ENCODE measurements at regions not wholly inside any gene's neighbourhood (a gene's known extent, or its start where the extent isn't known, plus 50 kb on each side); places are given as distances from the start of the nearest gene placed in this dataset.
A peak's percentile ranks its signal among the peaks of the same experiment; 100 is the strongest.

DNA sequence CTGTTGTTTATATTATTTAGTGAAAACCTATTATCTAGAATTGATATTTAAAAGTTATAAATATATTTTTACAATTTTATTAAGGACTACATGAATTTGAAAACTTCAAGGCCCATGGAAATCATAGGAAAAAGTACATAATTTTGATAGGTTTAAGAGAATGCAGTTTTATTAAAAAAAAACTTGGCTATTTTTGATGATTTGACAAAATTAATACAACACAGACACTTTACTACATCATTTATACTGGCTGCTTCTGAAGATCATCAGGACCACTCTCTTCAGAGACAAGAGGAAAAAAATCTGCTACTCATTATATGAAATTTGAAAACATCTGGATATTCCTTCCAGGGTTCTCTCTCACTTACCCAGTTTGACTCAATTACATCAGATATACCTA, 637.7 kb downstream of the BCKDHB start (continued):
- TF ChIP-seq, protein P1, sequence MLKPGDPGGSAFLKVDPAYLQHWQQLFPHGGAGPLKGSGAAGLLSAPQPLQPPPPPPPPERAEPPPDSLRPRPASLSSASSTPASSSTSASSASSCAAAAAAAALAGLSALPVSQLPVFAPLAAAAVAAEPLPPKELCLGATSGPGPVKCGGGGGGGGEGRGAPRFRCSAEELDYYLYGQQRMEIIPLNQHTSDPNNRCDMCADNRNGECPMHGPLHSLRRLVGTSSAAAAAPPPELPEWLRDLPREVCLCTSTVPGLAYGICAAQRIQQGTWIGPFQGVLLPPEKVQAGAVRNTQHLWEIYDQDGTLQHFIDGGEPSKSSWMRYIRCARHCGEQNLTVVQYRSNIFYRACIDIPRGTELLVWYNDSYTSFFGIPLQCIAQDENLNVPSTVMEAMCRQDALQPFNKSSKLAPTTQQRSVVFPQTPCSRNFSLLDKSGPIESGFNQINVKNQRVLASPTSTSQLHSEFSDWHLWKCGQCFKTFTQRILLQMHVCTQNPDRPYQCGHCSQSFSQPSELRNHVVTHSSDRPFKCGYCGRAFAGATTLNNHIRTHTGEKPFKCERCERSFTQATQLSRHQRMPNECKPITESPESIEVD (tag by site-specific recombination; IDR thresholded peaks at IDR 0.05) = no peak
- no peak for TF ChIP-seq ZSCAN16 (tag by site-specific recombination; IDR thresholded peaks at IDR 0.05)

DNA sequence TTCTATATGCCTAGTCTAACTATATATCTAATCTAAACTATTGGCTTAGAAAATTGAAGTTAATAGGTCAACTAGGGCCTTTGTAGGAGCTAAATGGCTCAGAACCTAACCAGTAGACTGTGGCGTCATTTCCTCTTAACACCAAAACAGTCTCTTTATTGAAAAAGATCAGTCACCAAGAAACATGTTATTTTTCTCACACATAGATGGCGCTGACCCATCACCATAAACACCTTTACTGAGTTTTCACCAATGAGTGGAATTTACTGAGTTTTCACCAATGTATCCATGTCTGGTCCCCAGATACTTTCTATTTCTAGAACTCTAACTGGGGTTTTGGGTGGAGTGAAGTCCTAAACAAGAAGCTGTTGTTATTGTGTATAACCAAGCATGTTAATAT, 636.0 kb downstream of the BCKDHB start:
- no peaks in the 10 kb centered on the region for H3K9me3 ChIP-seq (ENCODE audit: control insufficient read depth, insufficient read depth, low read depth, low read length)
- no peak for TF ChIP-seq ZSCAN23 (tag by site-specific recombination; IDR thresholded peaks at IDR 0.05)
- TF ChIP-seq, protein P2, sequence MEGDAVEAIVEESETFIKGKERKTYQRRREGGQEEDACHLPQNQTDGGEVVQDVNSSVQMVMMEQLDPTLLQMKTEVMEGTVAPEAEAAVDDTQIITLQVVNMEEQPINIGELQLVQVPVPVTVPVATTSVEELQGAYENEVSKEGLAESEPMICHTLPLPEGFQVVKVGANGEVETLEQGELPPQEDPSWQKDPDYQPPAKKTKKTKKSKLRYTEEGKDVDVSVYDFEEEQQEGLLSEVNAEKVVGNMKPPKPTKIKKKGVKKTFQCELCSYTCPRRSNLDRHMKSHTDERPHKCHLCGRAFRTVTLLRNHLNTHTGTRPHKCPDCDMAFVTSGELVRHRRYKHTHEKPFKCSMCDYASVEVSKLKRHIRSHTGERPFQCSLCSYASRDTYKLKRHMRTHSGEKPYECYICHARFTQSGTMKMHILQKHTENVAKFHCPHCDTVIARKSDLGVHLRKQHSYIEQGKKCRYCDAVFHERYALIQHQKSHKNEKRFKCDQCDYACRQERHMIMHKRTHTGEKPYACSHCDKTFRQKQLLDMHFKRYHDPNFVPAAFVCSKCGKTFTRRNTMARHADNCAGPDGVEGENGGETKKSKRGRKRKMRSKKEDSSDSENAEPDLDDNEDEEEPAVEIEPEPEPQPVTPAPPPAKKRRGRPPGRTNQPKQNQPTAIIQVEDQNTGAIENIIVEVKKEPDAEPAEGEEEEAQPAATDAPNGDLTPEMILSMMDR (tag by site-specific recombination; IDR thresholded peaks at IDR 0.05) = peak; percentile 37
- peak; percentile 36 for TF ChIP-seq ZNF654 (tag by site-specific recombination; IDR thresholded peaks at IDR 0.05; ENCODE audit: low read depth)
- no peak for TF ChIP-seq ZNF394 (tag by site-specific recombination; IDR thresholded peaks at IDR 0.05; ENCODE audit: borderline replicate concordance)
- CTCF ChIA-PET = interaction anchor here (0.6 to 1.0 kb wide), 9 partner anchors 16 to 1501 kb away, joined by 3 read pairs; no protein-coding TSS in a partner anchor
- POLR2A ChIA-PET = no interaction called here
- no peak overlapping the region for H3K27ac ChIP-seq (ENCODE audit: extremely low read depth, low read depth, low read length)
- H3K4me3 ChIP-seq (ENCODE audit: low read depth, low read length) = no peak overlapping the region
- H3K4me1 ChIP-seq (ENCODE audit: control insufficient read depth, insufficient read depth, low read length) = no peaks in the 10 kb centered on the region
- no peaks in the 10 kb centered on the region for H3K36me3 ChIP-seq (ENCODE audit: control insufficient read depth in 2 of 2, insufficient read depth in 1 of 2, low read length in 2 of 2)

DNA sequence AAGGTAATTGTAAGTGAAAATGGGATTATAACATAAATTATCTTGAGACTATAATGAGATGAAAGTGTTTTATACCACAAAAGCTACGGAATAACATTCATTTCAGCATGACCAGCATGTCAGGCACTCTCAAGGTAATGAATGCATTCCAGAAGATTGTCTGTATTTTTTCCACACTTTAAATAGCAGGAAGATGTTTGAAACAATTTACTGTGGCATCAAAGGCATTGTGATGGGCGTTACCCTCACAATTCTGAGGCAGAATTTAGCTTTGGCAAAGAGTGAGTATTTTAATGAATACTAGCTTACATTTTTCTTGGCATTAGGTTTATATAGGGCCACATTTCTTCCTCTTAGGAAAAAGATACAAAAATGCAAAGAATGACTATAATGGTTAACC, 627.2 kb downstream of the BCKDHB start:
- Histone ChIP-seq H3K9me3 (ENCODE audit: control insufficient read depth, insufficient read depth, low read depth, low read length) (no peaks in the 10 kb centered on the region), H3K36me3 (ENCODE audit: control insufficient read depth in 2 of 2, insufficient read depth in 1 of 2, low read length in 2 of 2) (no peaks in the 10 kb centered on the region), H3K4me3 (ENCODE audit: low read depth, low read length) (no peak overlapping the region), H3K4me1 (ENCODE audit: control insufficient read depth, insufficient read depth, low read length) (no peaks in the 10 kb centered on the region), H3K27ac (ENCODE audit: extremely low read depth, low read depth, low read length) (no peak overlapping the region)
- ChIA-PET POLR2A (no interaction called here), CTCF (no interaction called here)
- TF ChIP-seq ZNF211 (tag by site-specific recombination; IDR thresholded peaks at IDR 0.05; ENCODE audit: low read depth) (no peak), BCL11A (tag by site-specific recombination; IDR thresholded peaks at IDR 0.05; ENCODE audit: low read depth) (no peak), ZNF621 (tag by site-specific recombination; IDR thresholded peaks at IDR 0.05) (no peak), ZNF37A (tag by site-specific recombination; IDR thresholded peaks at IDR 0.05) (no peak), ZNF121 (tag by site-specific recombination; IDR thresholded peaks at IDR 0.05) (no peak), ZNF157 (tag by site-specific recombination; IDR thresholded peaks at IDR 0.05) (no peak), GLI2 (tag by site-specific recombination; IDR thresholded peaks at IDR 0.05; ENCODE audit: borderline replicate concordance, low read depth) (no peak), ZNF626 (tag by site-specific recombination; IDR thresholded peaks at IDR 0.05) (no peak), ZNF548 (tag by site-specific recombination; IDR thresholded peaks at IDR 0.05) (no peak), ZNF501 (tag by site-specific recombination; IDR thresholded peaks at IDR 0.05) (no peak), YY2 (tag by site-specific recombination; IDR thresholded peaks at IDR 0.05) (no peak), ZBTB20 (tag by site-specific recombination; IDR thresholded peaks at IDR 0.05) (no peak)
- TF ChIP-seq, protein P3, sequence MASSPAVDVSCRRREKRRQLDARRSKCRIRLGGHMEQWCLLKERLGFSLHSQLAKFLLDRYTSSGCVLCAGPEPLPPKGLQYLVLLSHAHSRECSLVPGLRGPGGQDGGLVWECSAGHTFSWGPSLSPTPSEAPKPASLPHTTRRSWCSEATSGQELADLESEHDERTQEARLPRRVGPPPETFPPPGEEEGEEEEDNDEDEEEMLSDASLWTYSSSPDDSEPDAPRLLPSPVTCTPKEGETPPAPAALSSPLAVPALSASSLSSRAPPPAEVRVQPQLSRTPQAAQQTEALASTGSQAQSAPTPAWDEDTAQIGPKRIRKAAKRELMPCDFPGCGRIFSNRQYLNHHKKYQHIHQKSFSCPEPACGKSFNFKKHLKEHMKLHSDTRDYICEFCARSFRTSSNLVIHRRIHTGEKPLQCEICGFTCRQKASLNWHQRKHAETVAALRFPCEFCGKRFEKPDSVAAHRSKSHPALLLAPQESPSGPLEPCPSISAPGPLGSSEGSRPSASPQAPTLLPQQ (tag by site-specific recombination; IDR thresholded peaks at IDR 0.05) = no peak
- TF ChIP-seq, protein P4, sequence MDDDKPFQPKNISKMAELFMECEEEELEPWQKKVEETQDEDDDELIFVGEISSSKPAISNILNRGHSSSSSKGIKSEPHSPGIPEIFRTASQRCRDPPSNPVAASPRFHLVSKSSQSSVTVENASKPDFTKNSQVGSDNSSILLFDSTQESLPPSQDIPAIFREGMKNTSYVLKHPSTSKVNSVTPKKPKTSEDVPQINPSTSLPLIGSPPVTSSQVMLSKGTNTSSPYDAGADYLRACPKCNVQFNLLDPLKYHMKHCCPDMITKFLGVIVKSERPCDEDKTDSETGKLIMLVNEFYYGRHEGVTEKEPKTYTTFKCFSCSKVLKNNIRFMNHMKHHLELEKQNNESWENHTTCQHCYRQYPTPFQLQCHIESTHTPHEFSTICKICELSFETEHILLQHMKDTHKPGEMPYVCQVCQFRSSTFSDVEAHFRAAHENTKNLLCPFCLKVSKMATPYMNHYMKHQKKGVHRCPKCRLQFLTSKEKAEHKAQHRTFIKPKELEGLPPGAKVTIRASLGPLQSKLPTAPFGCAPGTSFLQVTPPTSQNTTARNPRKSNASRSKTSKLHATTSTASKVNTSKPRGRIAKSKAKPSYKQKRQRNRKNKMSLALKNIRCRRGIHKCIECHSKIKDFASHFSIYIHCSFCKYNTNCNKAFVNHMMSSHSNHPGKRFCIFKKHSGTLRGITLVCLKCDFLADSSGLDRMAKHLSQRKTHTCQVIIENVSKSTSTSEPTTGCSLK (tag by site-specific recombination; IDR thresholded peaks at IDR 0.05) = no peak
- TF ChIP-seq, protein P5, sequence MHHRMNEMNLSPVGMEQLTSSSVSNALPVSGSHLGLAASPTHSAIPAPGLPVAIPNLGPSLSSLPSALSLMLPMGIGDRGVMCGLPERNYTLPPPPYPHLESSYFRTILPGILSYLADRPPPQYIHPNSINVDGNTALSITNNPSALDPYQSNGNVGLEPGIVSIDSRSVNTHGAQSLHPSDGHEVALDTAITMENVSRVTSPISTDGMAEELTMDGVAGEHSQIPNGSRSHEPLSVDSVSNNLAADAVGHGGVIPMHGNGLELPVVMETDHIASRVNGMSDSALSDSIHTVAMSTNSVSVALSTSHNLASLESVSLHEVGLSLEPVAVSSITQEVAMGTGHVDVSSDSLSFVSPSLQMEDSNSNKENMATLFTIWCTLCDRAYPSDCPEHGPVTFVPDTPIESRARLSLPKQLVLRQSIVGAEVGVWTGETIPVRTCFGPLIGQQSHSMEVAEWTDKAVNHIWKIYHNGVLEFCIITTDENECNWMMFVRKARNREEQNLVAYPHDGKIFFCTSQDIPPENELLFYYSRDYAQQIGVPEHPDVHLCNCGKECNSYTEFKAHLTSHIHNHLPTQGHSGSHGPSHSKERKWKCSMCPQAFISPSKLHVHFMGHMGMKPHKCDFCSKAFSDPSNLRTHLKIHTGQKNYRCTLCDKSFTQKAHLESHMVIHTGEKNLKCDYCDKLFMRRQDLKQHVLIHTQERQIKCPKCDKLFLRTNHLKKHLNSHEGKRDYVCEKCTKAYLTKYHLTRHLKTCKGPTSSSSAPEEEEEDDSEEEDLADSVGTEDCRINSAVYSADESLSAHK (tag by site-specific recombination; IDR thresholded peaks at IDR 0.05) = no peak
- TF ChIP-seq, protein P6, sequence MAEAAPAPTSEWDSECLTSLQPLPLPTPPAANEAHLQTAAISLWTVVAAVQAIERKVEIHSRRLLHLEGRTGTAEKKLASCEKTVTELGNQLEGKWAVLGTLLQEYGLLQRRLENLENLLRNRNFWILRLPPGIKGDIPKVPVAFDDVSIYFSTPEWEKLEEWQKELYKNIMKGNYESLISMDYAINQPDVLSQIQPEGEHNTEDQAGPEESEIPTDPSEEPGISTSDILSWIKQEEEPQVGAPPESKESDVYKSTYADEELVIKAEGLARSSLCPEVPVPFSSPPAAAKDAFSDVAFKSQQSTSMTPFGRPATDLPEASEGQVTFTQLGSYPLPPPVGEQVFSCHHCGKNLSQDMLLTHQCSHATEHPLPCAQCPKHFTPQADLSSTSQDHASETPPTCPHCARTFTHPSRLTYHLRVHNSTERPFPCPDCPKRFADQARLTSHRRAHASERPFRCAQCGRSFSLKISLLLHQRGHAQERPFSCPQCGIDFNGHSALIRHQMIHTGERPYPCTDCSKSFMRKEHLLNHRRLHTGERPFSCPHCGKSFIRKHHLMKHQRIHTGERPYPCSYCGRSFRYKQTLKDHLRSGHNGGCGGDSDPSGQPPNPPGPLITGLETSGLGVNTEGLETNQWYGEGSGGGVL (tag by site-specific recombination; IDR thresholded peaks at IDR 0.05) = no peak
